Retinal pigment epithelial cell (primary cell): ENCODE measurements at regions not wholly inside any gene's neighbourhood (a gene's known extent, or its start where the extent isn't known, plus 50 kb on each side); places are given as distances from the start of the nearest gene placed in this dataset.

Source experiments
- DNase-seq: peaks from one replicate; pipeline ENCODE4 v3.0.0-alpha.2; 2010; ENCODE audit warnings: low read depth
- H3K4me3 ChIP-seq: 2 replicates; pipeline ENCODE4 v1.5.1; 2011; ENCODE audit warnings: mild to moderate bottlenecking, low read length, control low read depth, moderate library complexity
- TF ChIP-seq, protein P1 (sequence below): conservative IDR thresholded peaks from 2 replicates; pipeline ENCODE4 v1.5.1; 2011; ENCODE audit warnings: low read depth, low read length, control low read depth, inconsistent platforms

DNA sequence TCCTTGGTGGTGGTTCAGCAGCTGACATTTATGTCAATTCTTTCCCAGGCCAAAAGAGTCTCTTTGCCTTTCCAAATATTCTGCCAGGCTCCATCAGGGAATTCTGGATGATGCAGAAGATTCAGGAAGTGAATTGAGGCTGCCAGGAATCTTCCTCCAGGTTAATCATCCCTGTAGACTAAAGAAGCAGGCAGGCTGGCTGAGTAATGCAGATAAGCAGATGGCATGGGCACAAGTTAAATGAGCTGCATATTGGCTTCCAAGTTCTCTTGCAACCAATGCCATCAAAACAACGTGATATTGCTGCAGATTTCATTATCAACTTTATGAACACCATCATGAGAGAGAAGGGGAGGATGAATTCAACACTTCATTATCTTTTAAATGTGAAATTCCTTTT is 324.5 kb downstream of the KCNN2 start:
- no peak for DNase-seq
- TF ChIP-seq, protein P1, sequence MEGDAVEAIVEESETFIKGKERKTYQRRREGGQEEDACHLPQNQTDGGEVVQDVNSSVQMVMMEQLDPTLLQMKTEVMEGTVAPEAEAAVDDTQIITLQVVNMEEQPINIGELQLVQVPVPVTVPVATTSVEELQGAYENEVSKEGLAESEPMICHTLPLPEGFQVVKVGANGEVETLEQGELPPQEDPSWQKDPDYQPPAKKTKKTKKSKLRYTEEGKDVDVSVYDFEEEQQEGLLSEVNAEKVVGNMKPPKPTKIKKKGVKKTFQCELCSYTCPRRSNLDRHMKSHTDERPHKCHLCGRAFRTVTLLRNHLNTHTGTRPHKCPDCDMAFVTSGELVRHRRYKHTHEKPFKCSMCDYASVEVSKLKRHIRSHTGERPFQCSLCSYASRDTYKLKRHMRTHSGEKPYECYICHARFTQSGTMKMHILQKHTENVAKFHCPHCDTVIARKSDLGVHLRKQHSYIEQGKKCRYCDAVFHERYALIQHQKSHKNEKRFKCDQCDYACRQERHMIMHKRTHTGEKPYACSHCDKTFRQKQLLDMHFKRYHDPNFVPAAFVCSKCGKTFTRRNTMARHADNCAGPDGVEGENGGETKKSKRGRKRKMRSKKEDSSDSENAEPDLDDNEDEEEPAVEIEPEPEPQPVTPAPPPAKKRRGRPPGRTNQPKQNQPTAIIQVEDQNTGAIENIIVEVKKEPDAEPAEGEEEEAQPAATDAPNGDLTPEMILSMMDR, result no peak
- no peak overlapping the region for H3K4me3 ChIP-seq

DNA sequence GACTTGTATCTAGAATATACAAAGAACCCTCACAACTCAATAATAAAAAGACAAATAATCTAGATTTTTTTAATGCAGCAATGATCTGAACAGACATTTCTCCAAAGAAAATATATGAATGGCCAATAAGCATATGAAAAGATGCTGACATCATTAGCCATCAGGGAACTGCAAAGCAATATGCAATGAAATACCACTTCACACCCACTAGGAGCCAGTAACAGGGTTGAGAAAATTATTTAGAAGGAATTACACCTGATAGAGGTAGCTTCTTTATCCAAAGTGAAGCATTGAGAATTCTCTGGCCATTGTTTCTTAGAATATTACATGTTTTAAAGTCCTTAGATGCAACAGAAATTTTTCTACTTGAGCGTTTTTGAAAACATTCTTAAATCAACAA is 316.9 kb downstream of the KCNN2 start:
- H3K4me3 ChIP-seq, result no peak overlapping the region
- TF ChIP-seq, protein P1, result no peak
- no peak for DNase-seq

DNA sequence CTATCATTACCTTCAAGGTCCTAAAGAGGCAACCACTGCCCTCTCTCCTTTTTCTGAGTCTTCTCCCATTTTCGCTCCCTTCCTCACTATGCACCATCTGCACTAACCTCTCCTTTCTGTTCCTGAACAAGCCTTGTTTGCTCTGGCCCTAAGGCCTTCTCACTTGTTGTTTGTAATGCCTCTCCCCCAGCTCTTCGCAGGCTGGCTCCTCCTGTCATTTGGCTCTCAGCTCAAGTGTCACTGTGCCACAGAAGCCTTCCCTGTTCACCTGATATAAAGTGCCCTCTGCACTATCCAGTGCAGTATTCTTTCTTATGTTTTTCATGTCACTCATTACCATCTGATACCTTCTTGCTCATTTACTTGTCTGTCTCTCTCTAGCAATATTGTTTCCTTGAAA is 303.7 kb downstream of the KCNN2 start:
- TF ChIP-seq, protein P1, result no peak
- H3K4me3 ChIP-seq, result no peak overlapping the region
- no peak for DNase-seq

DNA sequence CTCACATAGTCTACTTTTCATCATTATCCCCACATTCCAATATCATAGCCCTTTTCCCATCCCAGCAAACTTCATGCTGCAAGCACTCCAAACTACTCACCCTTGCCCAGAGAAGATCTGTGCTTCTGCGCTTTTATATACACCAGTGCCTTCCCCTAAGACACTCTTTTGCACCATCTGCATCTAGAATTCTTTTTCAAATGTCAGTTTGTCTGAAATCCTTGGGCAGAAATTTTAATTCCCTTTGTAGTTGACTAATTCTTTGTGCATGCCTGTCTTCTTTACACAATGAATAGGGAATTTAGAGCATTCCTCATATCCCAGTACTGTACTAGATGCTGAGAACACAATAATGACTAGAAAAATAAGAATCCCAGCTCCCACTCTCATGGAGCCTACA is 298.9 kb downstream of the KCNN2 start:
- TF ChIP-seq, protein P1, result no peak
- no peak overlapping the region for H3K4me3 ChIP-seq
- DNase-seq, result no peak

DNA sequence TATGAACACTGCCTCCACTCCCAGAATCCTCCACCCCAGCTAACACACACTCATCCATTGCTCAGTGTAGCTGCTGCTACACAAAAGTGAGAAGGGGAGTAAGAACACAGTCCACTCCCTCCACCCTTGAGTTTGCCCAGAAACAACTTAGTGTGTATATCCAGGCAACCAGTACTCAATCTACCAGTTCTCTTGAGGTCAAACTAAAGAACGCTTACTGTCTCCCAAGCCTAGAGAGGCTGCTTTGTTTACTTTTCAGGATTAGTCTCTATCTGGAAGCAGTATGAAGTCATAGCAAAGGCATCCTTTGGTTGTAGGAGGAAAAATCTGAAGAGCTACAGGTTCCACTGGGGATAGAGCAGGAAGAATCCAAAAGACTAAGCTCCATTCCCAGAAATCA is 296.3 kb downstream of the KCNN2 start:
- no peak overlapping the region for H3K4me3 ChIP-seq
- DNase-seq, result no peak
- TF ChIP-seq, protein P1, result no peak

DNA sequence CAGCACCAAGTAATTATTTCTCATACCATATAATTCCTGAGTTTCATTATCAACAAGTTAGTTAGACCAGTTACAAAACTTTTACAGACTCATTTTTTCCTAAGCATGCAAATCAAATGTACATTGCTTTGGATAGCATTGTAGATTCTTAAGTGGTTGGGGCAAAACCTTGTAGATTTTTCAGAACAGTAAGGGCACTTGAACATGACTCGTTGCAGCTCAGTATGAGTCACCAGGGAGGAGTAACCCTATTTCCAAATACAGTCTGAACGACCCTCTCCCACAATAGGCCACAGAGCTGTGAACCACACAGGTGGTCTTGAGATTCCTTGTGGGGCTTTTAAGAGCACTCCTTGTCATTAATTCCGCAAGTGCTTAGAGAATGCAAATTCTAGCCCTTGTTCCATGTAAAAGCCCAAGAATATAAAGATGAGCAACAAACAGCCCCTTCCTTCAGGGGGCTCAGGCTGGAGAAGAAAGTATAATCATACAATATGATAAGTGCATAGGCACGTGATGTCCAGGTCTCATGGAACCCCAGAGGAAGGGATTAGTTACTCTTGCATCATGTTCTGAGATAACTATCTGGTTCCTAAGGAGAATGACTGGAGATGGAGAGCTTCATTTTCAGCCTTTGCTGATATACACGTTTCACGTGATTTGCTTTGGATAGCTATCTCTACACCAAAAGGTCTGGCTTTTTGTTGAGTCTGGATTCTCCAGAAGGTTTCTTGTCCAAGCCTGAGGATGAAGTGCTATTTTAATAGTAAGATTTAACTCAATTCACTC is 295.7 kb downstream of the KCNN2 start:
- no peak overlapping the region for H3K4me3 ChIP-seq
- no peak for DNase-seq
- TF ChIP-seq, protein P1, result no peak

DNA sequence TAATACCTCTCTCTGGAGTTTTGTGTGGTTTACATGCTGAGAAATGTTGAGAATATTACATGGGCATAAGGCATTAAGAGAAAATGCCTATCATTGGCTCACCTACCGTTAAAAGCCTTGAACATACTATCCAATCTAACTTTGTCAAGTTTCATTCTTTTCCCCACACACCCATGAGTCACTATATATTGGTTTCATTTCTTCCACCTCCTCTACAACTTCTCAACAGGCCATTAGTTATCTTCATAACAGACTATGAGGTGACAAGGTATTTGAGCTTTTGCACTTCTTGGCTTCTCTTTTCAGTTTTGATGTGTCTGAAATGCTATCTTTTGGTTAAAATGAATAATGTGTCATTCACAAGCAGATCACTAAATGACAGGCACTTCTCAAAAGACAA is 288.0 kb downstream of the KCNN2 start:
- TF ChIP-seq, protein P1, result no peak
- H3K4me3 ChIP-seq, result no peak overlapping the region
- DNase-seq, result no peak
